Right lobe of liver (tissue), 6 donors: ENCODE measurements at regions not wholly inside any gene's neighbourhood (a gene's known extent, or its start where the extent isn't known, plus 50 kb on each side); places are given as distances from the start of the nearest gene placed in this dataset.

Experiments
- ATAC-seq, 4 donors: fragments of 200-7000 bp; cut with Tn5 transposase; one replicate each; pipeline ENCODE4 v1.9.1; 2020; ENCODE audit warnings: mild to moderate bottlenecking in 4 of 4, moderate library complexity in 4 of 4
- DNase-seq, 3 donors: peaks; one replicate each; pipeline ENCODE4 v3.0.0-alpha.2; 2020
- H3K27ac ChIP-seq, 3 donors: fragments of 200-600 bp; one replicate each; pipeline ENCODE4 v1.8.0; 2022
- H3K27me3 ChIP-seq, 2 donors: fragments of 200-600 bp; one replicate each; pipeline ENCODE4 v1.8.0; 2022
- H3K36me3 ChIP-seq, 4 donors: fragments of 200-600 bp; sonication (generic) in 1 of 4; one replicate each; pipeline versions ENCODE4 v1.5.1 to v1.8.0; 2017 to 2022; ENCODE audit warnings: control low read depth in 1 of 4
- H3K4me1 ChIP-seq, 4 donors: fragments of 200-600 bp; sonication (generic) in 1 of 4; one replicate each; pipeline versions ENCODE4 v1.5.1 to v1.8.0; 2017 to 2022; ENCODE audit warnings: control low read depth in 1 of 4
- H3K4me3 ChIP-seq, 3 donors: fragments of 200-600 bp; one replicate each; pipeline ENCODE4 v1.8.0; 2022
- H3K9me3 ChIP-seq, 4 donors: fragments of 200-600 bp; sonication (generic) in 1 of 4; one replicate each; pipeline versions ENCODE4 v1.5.1 to v1.8.0; 2017 to 2022; ENCODE audit warnings: control low read depth in 1 of 4
- POLR2A ChIP-seq: fragments of 450-650 bp; IDR thresholded peaks from one replicate; pipeline ENCODE4 v1.6.1; 2017; ENCODE audit warnings: antibody characterized with exemption, mild to moderate bottlenecking
- WGBS: methylation state at CpG from one replicate; pipeline ENCODE4 v1.1.6; 2018; ENCODE audit warnings: low coverage, low lambda C conversion rate; ENCODE audit not compliant: insufficient coverage; ENCODE audit errors: missing lambda C conversion rate; 5-methylcytosine and 5-hydroxymethylcytosine counted together
- intact Hi-C, 2 donors: fragments of 100-400 bp; cut with DNase I; formaldehyde crosslinking; loops; one replicate each; pipeline versions ENCODE4 v1.11.2 to v1.14.1; 2022
- TF ChIP-seq, protein P1 (sequence below), 4 donors: fragments of 200-600 bp in 3 of 4; fragments of 450-650 bp in 1 of 4; IDR thresholded peaks; one replicate each; pipeline versions ENCODE4 v1.5.1 to v1.8.0; 2016 to 2022; ENCODE audit warnings: antibody characterized with exemption in 4 of 4, mild to moderate bottlenecking in 2 of 4
- donor health status: DM: no; HTN: yes; CAD: no.
- donor health status: DM: no; HTN: no; CAD: no.
- donor health status: DM: no; HTN: no; CAD: no.
- donor health status: DM: no; HTN: yes; CAD: no.
- donor health status: DM: no; HTN: yes; CAD: no.

DNA sequence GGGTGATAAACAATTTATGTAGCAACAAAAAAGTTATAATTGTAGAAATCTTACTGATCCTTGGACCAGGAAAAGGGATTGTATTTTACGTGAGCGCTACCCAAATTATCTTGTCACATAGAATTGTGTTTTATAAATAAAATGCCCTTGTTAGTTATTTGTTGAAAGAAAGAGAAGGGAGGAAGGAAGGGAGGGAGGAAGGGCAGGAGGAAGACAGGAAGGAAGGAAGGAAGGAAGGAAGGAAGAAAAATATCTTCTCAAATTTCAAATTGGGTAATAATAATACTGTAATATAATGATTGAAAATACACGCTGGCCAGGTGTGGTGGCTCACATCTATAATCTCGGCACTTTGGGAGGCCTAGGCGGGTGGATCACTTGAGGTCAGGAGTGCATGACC is 206.2 kb upstream of the TLL1 start:
- DNase-seq: no peak
- 64% methylated on average over 4 of the region's 5 CpGs for WGBS
- TF ChIP-seq, protein P1, sequence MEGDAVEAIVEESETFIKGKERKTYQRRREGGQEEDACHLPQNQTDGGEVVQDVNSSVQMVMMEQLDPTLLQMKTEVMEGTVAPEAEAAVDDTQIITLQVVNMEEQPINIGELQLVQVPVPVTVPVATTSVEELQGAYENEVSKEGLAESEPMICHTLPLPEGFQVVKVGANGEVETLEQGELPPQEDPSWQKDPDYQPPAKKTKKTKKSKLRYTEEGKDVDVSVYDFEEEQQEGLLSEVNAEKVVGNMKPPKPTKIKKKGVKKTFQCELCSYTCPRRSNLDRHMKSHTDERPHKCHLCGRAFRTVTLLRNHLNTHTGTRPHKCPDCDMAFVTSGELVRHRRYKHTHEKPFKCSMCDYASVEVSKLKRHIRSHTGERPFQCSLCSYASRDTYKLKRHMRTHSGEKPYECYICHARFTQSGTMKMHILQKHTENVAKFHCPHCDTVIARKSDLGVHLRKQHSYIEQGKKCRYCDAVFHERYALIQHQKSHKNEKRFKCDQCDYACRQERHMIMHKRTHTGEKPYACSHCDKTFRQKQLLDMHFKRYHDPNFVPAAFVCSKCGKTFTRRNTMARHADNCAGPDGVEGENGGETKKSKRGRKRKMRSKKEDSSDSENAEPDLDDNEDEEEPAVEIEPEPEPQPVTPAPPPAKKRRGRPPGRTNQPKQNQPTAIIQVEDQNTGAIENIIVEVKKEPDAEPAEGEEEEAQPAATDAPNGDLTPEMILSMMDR (IDR thresholded peaks at IDR 0.05): no peak
- no peak for TF ChIP-seq POLR2A
- H3K9me3 ChIP-seq: no peaks in the 10 kb centered on the region
- no peaks in the 10 kb centered on the region for H3K27me3 ChIP-seq
- H3K4me3 ChIP-seq: no peak overlapping the region
- H3K27ac ChIP-seq: no peak overlapping the region
- H3K4me1 ChIP-seq: no peaks in the 10 kb centered on the region
- no peak for ATAC-seq
- intact Hi-C loops: no loop called here
- H3K36me3 ChIP-seq: no peaks in the 10 kb centered on the region

- DNase-seq (no peak), ATAC-seq (no peak)
- no peak overlapping the region for H3K27ac ChIP-seq
- H3K27me3 ChIP-seq: no peaks in the 10 kb centered on the region
- no peaks in the 10 kb centered on the region for H3K9me3 ChIP-seq
- H3K36me3 ChIP-seq: no peaks in the 10 kb centered on the region
- 100% methylated on average over 1 of the region's 1 CpG for WGBS
- no peak for TF ChIP-seq POLR2A
- TF ChIP-seq, protein P1 (IDR thresholded peaks at IDR 0.05): no peak
- H3K4me1 ChIP-seq: no peaks in the 10 kb centered on the region
- H3K4me3 ChIP-seq: no peak overlapping the region
- intact Hi-C loops: no loop called here
Observed at GRCh38 chr4:165667969-165668368, 205.1 kb upstream of the TLL1 start.

DNA sequence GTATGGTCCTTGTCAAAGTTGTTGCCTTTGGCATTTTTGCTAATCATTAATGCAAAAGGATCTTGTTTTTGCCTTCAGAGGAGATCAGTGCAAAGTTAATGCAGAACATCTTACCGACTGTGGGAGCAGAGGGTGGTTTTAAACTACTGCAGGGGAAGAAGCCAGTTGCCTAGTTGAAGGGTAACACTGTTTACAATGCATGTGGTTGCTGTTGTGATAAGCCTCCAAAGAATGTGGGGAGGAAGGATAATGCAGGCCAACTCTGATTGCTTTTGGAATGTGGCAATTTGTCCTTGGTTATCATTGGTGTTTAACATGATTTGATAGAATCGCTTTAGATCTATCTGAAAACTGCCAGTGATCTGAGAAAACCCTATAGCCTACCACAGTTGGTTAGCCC is 204.3 kb upstream of the TLL1 start:
- TF ChIP-seq POLR2A: no peak
- intact Hi-C loops: no loop called here
- Histone ChIP-seq H3K4me1 (no peaks in the 10 kb centered on the region), H3K4me3 (no peak overlapping the region), H3K36me3 (no peaks in the 10 kb centered on the region), H3K9me3 (no peaks in the 10 kb centered on the region), H3K27me3 (no peaks in the 10 kb centered on the region), H3K27ac (no peak overlapping the region)
- 53% methylated on average over 2 of the region's 2 CpGs for WGBS
- no peak for ATAC-seq
- DNase-seq: no peak

DNA sequence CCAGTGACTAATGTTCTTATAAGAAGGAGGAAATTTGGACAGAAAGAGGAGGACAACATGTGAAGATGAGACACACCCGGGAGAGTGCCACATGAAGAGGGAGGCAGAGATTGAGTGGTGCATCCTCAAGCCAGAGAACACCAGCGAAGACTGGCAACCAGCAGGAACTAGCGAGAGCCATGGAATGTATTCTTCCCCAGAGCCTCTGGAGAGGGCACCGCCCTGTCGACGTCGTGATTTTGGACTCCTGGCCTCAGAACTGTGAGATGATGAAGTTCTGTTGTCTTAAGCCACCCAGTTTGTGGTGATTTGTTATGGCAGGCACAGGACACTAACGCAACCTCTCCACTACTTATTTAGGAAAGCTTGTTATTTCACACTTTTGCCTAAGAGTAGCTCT is 196.0 kb upstream of the TLL1 start:
- DNase-seq (no peak), ATAC-seq (no peak)
- Histone ChIP-seq H3K27me3 (no peaks in the 10 kb centered on the region), H3K4me1 (no peaks in the 10 kb centered on the region), H3K4me3 (no peak overlapping the region), H3K36me3 (no peaks in the 10 kb centered on the region), H3K9me3 (no peaks in the 10 kb centered on the region), H3K27ac (no peak overlapping the region)
- TF ChIP-seq, protein P1 (IDR thresholded peaks at IDR 0.05): no peak
- TF ChIP-seq POLR2A: no peak
- intact Hi-C loops: no loop called here
- WGBS: 76% methylated on average over 8 of the region's 8 CpGs

GRCh38 chr4:165678236-165678935 is 194.7 kb upstream of the TLL1 start:
- Histone ChIP-seq H3K4me1 (no peaks in the 10 kb centered on the region), H3K4me3 (no peak overlapping the region), H3K27me3 (no peaks in the 10 kb centered on the region), H3K36me3 (no peaks in the 10 kb centered on the region), H3K27ac (no peak overlapping the region), H3K9me3 (no peaks in the 10 kb centered on the region)
- no peak for TF ChIP-seq POLR2A
- TF ChIP-seq, protein P1 (IDR thresholded peaks at IDR 0.05): no peak
- ATAC-seq (no peak), DNase-seq (no peak)
- intact Hi-C loops: no loop called here
- 61% methylated on average over 6 of the region's 6 CpGs for WGBS
